ENCODE measurements at regions not wholly inside any gene's neighbourhood (a gene's known extent, or its start where the extent isn't known, plus 50 kb on each side); places are given as distances from the start of the nearest gene placed in this dataset.

- no peak for DNase-seq (ENCODE audit: insufficient read length, low spot score)
- no peak for FAIRE-seq
- no peak for TF ChIP-seq CTCF (IDR thresholded peaks at IDR 0.05; ENCODE audit: insufficient read depth, missing control alignments)
Observed at GRCh38 chr5:15447209-15447608, 52.8 kb upstream of the FBXL7 start.

- no peak for DNase-seq (ENCODE audit: insufficient read length, low spot score)
- FAIRE-seq, result no peak
- TF ChIP-seq CTCF (IDR thresholded peaks at IDR 0.05; ENCODE audit: insufficient read depth, missing control alignments), result no peak
Observed at GRCh38 chr5:15446552-15446951, 53.4 kb upstream of the FBXL7 start.

GRCh38 chr5:15442193-15442570, 57.8 kb upstream of the FBXL7 start:
- DNase-seq (ENCODE audit: insufficient read length, low spot score) (no peak), FAIRE-seq (no peak)
- no peak for TF ChIP-seq CTCF (IDR thresholded peaks at IDR 0.05; ENCODE audit: insufficient read depth, missing control alignments)

- FAIRE-seq, result no peak
- no peak for TF ChIP-seq CTCF (IDR thresholded peaks at IDR 0.05; ENCODE audit: insufficient read depth, missing control alignments)
- DNase-seq (ENCODE audit: insufficient read length, low spot score), result no peak
Observed at GRCh38 chr5:15441433-15442192, 58.4 kb upstream of the FBXL7 start.

- DNase-seq (ENCODE audit: insufficient read length, low spot score) (no peak), FAIRE-seq (no peak)
- no peak for TF ChIP-seq CTCF (IDR thresholded peaks at IDR 0.05; ENCODE audit: insufficient read depth, missing control alignments)
Observed at GRCh38 chr5:15440434-15440833, 59.5 kb upstream of the FBXL7 start.

- DNase-seq (ENCODE audit: insufficient read length, low spot score), result no peak
- no peak for TF ChIP-seq CTCF (IDR thresholded peaks at IDR 0.05; ENCODE audit: insufficient read depth, missing control alignments)
- FAIRE-seq, result no peak
Observed at GRCh38 chr5:15439801-15440200, 60.2 kb upstream of the FBXL7 start.

- FAIRE-seq, result no peak
- no peak for TF ChIP-seq CTCF (IDR thresholded peaks at IDR 0.05; ENCODE audit: insufficient read depth, missing control alignments)
Observed at GRCh38 chr5:15433709-15434108, 66.3 kb upstream of the FBXL7 start.

More at GRCh38 chr5:15433709-15434108, 66.3 kb upstream of the FBXL7 start:
- DNase-seq (ENCODE audit: insufficient read length, low spot score), result no peak
